ENCODE measurements at regions not wholly inside any gene's neighbourhood (a gene's known extent, or its start where the extent isn't known, plus 50 kb on each side); places are given as distances from the start of the nearest gene placed in this dataset.

DNA sequence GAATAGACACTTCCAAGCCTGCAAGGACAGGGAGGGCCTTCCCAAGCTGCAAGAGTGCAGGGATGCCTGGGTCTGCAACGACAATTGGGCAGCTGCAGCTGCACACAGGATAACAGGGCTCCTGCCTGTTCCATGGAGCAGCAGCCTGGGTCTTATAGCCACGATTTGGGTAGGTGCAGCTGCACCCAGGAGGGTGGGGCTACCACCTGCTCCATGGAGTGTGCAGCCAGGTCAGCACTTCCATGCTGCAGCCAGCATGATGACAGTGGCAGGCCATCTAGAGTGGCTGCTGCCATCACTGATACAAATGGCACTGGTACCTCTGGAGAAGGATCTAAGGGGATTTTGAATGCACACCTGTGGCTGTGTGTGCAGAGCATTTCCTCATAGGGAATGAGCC lies 528.5 kb downstream of the DSC3 start:
- DNase-seq: peak in 1 of 4 experiments; percentile 0

DNA sequence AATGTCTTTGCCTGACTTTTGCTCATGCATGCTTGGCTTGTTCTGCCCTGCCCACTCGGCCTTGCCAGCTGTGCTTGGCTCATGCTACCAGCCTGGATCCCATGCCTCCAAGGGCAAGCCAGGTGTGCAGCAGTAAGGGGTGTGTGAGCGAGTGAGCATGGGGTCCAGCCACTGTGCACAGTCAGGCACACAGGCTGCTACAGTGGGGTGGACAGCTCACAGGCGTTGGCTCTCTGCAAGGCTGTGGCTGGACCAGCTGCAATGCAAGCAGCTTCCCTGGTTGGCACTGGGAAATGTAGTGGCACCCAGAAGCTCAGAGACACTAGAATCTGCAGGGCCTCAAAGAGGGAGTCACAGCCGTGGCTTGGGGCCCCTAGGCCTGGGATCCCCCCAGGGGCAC lies 529.7 kb downstream of the DSC3 start:
- DNase-seq: peak in 1 of 4 experiments; percentile 0

DNA sequence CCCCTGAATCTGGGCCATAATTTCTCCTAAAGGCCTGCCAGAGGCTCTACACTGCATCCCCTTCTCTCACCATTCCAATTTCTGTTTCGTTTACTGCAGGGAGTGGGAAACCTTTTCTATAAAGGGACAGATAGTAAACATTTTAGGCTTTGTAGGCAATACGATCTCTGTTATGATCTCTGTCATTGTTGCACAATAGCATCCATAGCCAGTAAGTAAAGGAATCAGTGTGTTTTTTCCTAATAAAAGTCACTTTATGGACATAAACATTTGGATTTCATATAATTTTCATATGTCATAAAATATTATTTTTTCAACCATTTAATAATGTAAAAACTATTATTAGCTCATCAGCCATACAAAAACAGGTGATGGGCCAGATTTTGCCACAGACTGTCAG lies 531.7 kb downstream of the DSC3 start:
- no peak for DNase-seq

DNA sequence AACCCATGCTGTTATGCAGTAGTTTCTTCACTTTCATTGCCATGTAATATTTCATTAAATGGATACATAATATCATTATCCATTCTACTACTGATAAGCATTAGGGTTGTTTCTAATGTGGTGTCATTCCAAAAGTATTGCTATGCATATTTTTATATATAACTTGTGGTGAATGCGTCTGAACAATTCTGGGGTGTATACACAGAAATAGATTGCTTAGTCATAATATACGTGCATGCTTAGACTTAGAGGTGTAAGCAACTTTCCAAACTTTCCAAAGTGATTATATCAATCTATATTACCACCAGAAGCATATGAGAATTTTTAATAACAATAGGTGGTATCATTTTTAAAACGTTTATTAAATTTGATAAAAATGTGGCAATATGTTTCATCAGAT lies 540.9 kb downstream of the DSC3 start:
- DNase-seq: no peak

DNA sequence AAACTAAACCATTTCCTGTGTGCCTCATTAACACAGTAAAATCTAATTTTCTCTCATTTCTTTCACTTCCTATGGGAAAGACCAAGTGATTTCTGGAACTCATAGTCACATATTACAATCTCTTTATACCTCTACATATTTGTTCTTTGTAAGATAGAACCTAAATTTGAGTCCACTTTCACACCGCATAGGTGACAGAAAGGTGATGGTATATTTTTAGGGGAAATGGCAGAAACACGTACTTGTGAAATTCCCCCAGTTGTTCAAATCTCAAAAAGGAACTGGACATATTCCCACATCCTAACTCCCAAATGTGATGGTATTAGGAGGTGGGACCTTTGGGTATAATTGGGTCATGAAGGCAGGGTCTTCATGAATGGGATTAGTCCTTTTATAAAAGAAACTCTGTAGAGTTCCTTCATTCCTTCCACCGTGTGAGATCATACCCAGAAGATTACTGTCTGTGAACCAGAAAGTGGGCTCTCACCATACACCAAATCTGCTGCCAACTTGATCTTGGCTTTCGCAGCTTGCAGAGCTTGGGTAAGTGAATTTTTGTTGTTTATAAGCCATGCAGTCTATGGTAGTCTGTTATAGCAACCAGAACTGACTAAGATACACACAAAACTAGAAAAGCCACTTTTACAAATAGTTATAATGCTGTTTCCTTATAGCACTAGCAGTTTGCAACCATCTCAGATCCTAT lies 542.1 kb downstream of the DSC3 start:
- no peak for DNase-seq

DNA sequence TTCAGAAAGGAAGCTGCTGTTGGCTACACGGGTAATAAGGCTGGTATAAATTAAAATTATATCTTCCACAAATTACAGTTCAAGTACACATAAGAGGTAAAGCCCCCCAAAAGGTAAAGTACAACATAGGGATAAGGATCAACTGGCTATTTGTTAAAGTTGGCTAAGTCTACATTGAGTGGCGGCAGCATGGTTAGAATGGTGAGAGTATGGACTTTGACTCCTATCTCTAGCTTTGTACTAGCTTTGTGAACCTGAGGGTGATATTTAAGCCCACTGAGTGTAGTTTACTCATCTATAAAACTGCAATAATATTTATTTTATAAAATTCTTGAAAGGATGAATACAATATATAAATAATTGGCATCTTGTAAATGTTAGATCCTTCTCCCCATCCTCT lies 542.8 kb downstream of the DSC3 start:
- no peak for DNase-seq

DNA sequence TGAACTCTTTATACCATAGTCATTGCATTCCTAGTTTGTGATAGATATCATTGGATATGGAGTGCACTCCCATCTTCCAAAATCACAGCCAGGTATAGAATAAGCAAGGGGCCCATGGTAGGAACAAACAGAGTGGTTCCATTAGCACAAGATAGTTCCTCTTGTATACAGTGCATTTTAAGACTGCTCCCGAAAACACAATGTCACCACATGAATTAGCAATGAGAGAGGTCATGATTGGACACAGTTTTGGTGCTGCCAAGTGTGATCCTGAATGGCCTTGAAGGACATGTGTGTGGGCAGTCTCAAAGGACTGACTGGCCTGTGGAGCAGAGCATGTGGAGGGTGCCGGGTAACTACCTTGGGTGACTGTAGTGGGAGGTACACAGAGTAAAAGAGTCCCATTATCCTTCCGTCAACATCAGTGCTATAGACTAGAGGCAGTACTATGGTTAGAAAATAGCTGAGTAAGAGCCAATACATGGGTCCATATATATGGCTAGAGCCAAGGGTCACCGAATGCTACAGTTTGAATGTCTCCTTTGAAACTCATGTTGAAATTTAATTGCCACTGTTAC lies 549.9 kb downstream of the DSC3 start:
- no peak for DNase-seq

DNA sequence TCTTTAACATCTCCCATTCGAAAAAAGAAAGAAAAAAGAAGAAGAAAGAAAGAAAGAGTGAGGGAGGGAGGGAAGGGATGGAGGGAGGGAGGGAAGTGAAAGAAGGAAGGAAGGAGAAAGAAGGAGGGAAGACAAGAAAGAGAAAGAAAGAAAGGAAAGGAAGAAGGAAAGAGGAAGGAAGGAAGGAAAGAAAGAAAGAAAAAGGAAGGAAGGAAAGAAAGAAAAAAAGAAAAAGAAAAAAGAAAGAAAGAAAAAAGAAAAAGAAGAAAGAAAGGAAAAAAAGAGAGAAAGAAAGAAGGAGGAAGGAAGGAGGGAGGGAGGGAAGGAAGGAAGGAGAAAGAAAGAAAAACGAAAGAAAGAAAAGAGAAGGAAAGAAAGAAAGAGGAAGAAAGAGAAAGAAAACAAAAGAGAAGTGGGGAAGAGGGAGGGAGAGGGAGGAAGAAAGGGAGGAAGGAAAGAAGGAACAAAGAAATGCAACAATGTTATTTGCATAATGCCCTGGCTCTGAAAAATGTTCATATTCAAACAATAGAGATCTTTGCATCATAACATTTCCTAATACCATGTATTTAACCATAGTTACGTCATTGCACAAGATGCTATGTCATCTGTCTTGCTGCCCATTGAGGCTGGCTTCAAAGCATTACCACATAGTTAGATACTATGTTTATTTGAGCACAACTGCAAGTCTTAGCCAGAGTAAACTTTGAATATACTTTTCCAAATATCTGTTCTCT lies 550.6 kb downstream of the DSC3 start:
- DNase-seq: no peak

DNA sequence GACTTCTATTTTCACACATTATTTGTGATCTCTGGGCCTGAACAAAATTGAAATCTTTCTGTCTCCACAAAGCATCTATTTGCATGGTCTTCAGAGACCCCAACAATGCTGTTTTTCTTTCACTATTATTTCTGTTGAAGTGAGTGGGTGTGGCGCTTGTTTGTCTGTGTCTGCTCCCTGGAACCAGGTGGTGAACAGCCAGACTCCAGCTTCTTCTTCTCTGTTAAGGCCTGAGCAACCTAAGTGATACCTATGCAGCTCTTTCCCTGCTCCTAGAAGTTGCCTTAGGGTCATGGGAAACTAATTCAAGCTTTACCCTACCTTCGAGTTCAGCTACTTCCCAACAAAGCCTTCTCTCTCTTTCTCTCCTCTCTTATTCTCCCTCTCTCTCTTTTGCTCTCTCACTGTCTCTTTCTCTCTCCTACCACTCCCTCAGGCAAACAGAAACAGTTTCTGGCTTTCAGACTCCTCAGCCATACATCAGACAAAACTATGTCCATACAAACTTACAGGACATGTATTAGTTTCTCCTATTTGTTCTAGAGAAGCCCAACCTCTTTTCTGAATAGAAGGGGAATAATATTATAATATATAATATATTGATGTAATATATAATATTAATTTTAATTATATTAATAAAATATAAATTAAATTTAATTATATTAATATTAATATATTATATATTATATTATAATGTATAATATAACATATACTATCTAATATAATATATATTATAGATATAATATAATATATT lies 552.5 kb downstream of the DSC3 start:
- no peak for DNase-seq

DNA sequence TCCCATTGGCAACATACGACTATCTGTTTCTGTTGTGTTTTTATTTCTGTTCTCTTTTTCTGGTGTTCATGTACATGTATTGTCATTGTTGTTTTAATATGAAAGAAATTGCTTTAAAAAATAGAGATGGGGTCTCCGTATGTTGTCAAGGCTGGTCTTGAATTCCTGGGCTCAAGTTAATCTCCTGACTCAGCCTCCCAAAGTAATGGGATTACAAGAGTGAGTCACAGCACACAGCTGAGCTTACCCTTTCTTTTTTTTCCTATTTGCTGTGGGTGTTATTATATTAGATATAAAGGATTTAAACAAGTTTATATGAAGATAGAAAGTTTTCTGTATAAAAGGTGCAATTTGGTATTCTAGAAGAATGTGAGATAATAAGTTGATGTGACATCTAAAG lies 554.6 kb downstream of the DSC3 start:
- no peak for DNase-seq

DNA sequence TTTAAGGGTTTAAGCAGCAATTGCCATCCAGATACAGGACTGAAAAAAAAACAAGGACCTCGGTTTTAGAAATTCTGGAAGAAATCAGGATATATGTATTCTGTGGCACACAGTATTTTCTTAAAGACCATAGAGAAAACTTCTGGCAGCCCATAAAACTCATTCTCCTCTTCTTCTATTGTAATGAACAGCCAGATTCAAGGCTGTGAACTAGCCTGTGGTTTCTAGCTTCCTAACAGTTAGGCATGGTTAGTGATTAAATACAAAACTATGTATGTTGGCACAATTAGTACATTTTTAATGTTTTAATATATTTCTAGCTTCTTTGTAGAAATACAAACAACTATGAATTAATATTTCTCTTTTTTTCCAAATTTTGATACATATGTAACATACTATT lies 555.7 kb downstream of the DSC3 start:
- DNase-seq: no peak

DNA sequence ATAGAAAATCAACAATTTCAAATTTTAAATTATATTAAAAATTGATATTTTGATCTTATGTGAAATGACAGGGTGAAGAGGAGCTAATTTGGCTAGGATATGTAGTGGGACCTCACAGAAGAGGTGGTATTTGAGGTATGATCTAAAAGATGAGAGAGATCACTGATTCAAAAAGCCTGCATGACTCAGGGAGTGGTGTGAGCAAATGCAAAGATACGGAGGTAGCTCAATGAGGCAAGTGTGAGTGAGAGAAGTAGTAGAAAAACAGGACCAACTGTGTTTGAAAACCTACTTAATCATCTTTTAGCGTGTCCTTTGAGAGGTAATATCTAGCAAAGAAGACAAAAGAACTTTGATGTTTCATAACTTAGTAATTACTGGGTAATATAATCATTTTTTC lies 557.5 kb downstream of the DSC3 start:
- no peak for DNase-seq

DNA sequence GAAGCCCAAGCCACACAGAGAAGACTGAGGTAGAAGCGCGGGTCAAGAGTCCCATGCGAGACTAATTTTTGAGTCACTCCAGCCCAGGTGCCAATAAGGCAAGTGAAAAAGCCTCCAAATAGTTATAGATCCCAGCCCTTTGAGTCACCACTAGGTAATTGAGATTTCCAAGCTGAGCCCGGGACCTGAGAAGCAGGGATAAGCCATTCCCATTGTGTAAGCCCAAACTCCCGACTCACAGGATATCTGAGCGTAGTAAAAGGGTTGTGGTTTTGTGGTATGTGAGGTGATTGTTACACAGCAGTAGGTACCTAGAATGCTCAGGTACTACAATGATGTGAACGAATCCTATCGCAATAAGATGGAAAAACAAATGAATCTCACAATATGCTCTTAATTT lies 560.7 kb downstream of the DSC3 start:
- no peak for DNase-seq

DNA sequence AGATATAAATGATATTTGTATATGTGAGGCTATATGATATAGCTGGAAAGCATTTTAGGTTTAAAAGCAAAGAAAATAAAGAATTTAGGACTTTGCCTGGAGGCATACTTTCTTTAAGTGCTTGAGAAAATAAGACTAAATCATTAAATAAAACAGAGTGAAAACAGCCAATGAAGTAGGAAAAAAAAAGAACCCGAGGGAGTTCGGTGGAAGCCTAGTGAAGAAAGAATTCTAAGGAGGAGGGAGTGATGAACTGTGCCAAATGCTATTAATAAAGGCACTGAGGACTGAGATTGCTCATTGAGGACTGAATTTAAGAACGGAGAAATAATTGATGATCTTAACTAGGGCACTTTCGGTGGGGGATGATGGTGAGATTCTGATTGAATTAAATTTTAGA lies 573.5 kb downstream of the DSC3 start:
- DNase-seq: no peak

DNA sequence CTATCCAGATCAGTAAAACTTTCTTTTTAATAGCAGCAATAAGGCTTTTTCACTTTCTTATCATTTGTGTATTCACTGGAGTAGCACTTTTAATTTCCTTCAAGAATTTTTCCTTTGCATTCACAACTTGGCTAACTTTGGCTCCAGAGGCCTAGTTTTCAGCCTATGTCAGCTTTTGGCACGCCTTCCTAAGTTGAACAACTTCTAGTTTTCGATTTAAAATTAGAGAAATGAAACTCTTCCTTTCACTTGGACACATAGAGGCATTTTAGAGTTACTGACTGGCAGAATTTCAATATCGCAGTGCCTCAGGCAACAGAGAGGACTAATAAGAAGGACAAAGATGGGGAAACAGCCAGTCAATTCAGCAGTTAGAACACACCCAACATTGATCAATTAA lies 577.4 kb downstream of the DSC3 start:
- DNase-seq: no peak

DNA sequence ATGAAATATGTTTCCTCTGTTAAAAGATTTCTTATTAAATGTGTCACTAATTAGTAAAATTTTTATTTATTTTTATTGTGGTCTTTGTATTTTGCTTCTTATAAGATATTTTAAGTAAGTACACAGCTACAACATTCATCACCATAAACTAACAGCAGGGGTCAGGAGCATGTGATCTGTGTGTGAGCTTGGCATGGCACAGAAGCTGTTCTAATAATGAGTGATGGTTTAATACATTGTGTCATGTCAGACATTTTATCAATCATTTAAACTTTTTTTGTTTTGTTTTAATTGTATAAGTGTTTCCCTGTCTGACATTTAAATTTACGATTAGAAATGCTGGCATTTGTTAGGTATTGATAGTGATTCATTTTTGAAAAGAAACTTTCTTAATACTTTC lies 585.4 kb downstream of the DSC3 start:
- no peak for DNase-seq

DNA sequence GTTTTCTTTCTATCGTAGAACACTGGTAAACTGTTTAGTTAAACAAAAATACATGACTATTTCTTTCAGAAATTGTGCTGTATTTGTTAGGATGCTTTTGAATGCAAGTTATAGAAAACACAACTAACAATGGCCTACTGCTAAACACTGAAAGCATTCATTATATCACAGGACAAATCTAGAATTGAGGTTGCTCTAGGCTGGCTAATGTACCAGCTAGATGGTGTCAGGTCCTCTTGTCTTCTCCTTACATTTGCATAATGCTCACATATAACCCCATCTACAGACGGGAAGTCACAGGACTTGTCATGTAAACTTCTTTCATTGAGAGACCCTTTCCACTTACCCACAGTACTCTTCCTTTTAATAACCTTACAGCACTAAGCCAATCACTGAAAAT lies 586.8 kb downstream of the DSC3 start:
- no peak for DNase-seq

DNA sequence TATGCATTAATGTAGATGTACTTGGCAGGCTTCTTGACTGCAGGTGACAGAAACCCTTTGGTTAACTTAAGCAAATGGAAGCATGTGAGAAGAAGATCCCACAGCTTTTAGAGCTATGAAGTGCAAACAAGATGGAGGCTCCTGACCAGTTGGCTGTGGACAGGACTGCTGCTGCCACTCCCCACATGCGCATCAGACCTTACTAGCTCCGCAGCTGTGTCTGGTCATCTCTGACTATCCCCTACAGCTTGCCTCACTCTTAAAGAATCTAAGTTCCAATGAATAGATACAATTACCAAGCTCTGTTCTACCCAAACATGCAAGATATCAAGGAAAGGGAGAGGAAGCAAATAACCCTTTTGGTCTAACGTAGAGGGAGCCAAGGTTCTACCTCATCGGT lies 587.6 kb downstream of the DSC3 start:
- DNase-seq: no peak

DNA sequence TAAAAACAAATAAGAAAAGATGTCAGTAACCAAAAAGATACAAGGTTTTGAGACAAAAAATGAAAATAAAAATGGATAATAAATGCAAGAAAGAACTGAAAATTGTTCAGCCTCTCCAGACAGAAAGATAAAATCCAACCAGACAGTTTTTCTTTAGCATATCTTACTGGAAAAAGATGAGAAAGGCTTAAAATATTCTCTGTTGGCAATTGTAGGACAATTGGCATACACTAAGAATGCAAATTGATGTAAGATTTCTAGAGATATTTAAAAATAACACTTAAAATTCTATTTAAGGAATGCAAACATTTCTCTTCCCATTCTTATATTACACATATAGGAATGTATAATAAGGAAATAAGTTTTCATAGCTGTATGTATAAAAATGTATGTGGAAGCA lies 590.6 kb downstream of the DSC3 start:
- no peak for DNase-seq

DNA sequence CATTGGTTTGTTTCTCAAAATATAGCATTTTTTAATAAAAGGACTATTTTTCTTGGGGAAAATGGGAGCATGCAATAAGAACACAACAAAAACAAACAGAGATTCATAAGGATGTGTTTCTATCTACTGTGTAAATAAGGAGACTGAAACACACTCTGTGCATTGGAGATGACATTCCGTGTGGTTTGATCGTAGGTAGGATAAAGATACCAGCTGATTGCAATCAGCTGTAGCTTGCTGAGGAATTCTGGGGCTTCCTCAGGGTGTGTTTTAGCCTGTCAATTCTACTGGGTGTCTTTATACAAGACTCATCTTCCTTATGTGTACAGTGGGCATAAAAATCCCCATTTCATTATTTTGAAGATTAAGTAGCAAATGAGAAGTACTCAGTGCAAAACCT lies 591.6 kb downstream of the DSC3 start:
- no peak for DNase-seq

DNA sequence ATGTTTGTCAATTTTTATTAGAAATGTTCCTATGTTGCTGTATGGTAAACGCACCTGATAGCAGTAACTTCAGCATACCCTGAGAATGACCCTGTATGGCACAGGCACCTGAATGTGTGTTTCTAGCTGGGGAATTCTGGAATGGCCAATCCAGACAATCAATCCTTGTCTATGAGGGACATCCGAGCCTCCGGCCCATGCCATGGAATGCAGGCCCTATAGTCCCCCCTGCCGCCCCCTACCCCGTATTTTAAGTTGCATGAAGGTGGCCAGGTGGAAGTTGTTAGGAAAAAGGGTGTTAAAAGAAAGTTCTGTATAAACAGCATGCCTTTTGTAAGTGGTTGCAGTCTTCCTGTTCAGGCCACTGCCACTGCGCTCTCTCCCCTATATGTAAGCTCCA lies 595.9 kb downstream of the DSC3 start:
- no peak for DNase-seq

DNA sequence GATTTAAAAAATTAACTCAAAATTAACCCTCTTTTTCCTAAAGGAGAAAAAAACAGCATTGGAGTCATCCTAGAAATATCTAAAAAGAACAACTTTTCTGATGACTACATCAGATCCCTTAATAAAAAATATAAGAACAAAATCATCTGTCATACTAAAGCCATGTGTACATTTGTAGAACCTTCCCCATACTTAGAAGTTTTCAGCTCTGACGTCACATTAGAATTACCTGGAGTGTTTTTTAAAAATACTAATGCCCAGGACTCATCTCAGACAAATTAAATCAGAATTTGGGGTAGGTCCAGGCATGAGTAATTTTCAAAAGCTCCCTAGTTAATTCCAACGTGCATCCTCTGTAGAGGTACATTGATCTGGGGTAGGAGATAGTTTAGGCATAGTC lies 598.0 kb downstream of the DSC3 start:
- DNase-seq: no peak

DNA sequence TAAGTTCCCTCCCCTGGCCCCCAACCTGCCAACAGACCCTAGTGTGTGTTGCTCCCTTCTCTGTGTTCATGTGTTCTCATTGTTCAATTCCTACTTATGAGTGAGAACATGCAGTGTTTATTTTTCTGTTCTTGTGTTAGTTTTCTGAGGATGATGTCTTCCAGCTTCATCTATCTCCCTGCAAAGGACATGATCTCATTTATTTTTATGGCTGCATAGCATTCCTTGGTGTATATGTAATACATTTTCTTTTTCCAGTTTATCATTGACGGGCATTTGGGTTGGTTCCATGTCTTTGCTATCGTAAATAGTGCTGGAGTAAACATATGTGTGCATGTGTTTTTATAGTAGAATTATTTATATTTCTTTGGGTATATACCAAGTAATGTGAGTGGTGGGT lies 602.2 kb downstream of the DSC3 start:
- no peak for DNase-seq

DNA sequence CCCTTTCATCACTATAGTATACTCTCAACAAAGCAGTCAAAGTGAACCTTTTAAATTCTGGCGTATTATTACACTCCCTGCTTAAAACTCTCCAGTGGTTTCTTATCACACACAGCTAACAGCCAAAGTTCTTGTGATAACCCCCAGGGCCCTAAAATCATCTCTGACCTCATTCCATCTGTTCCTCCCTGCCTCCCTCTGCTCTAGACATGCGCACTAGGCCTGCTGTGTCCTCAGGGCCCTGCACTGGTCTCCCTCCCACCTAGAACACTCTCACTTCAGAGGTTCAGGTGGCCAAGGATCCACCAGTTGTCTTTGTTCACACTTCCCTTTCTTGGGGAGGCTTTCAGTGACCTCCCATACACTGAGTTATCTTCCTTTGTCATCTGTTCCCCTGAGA lies 603.4 kb downstream of the DSC3 start:
- DNase-seq: no peak
